ENCODE measurements at regions not wholly inside any gene's neighbourhood (a gene's known extent, or its start where the extent isn't known, plus 50 kb on each side); places are given as distances from the start of the nearest gene placed in this dataset.

DNA sequence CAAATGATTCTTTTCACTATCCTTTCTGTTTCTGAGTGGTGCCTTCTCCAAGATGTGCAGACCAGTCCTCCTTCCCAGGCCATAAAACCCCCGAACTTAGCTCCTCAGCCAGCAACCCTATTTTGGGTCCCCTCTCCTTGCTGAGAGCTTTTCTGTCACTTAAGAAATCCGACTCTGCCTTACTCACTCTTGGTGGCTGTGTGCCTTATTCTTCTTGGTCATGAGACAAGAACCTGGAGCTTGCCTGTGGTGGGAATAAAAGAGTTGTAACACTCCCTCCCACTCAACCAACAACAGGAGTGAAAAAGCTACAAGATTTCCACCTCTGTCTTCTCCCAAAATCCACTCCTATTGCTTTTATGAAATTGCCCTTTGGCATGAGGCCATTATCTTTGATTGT is 62.6 kb downstream of the RPS12 start:
- Histone ChIP-seq H3K36me3 (replicated peaks in 1 of 2; ENCODE audit: control extremely low read depth in 1 of 2, control insufficient read depth in 1 of 2, extremely low read depth in 1 of 2, insufficient read depth in 2 of 2, low read length in 1 of 2) (no peaks in the 10 kb centered on the region), H3K27me3 (replicated peaks in 1 of 4; ENCODE audit: control extremely low read depth in 1 of 4, control insufficient read depth in 3 of 4, insufficient read depth in 4 of 4, low read length in 3 of 4) (peaks cover 0 to 9% (median 4%) of the 10 kb centered on the region in 4 experiments), H3K4me1 (ENCODE audit: control insufficient read depth in 2 of 2, insufficient read depth in 2 of 2, low read length in 2 of 2) (peaks cover 4 to 6% of the 10 kb centered on the region in 2 donors), H3K79me2 (ENCODE audit: control insufficient read depth, insufficient read depth, low read length) (no peaks in the 10 kb centered on the region), H3K4me3 (ENCODE audit: control extremely low read depth in 1 of 5, extremely low read depth in 1 of 5, insufficient read depth in 1 of 5, low read depth in 2 of 5, low read length in 4 of 5) (no peak overlapping the region), H3K4me2 (replicated peaks; ENCODE audit: low read depth, low read length, poor library complexity, severe bottlenecking) (no peak overlapping the region), H2AFZ (ENCODE audit: insufficient read depth, low read depth, low read length, poor library complexity, severe bottlenecking) (no peak overlapping the region), H3K9ac (ENCODE audit: low read length) (no peak overlapping the region), H4K20me1 (ENCODE audit: control insufficient read depth, insufficient read depth, low read length, poor library complexity, severe bottlenecking) (no peaks in the 10 kb centered on the region), H3K27ac (ENCODE audit: low read length in 2 of 2) (no peak overlapping the region), H3K9me3 (ENCODE audit: control extremely low read depth in 1 of 3, control insufficient read depth in 2 of 3, insufficient read depth in 1 of 3, low read length in 2 of 3) (peaks cover 0 to 9% (median 3%) of the 10 kb centered on the region in 3 donors)
- no peak for TF ChIP-seq EZH2 (IDR thresholded peaks at IDR 0.05; ENCODE audit: borderline replicate concordance, insufficient read depth, low read depth, low read length, poor library complexity, severe bottlenecking)
- Mint-ChIP-seq H3K4me1 (peaks cover 3% of the 10 kb centered on the region), H3K4me3 (no peak overlapping the region), H3K27me3 (peaks cover 13% of the 10 kb centered on the region), H3K27ac (no peak overlapping the region), H3K9me3 (ENCODE audit: insufficient read depth) (peaks cover 3% of the 10 kb centered on the region)
- intact Hi-C loops (cut with micrococcal nuclease): no loop called here
- ChIA-PET POLR2A (no interaction called here), CTCF (no interaction called here)
- WGBS (ENCODE audit: insufficient coverage): 100% methylated on average over 1 of the region's 2 CpGs
- ATAC-seq (ENCODE audit: low read depth): no peak
- DNase-seq: no peak

GRCh38 chr6:132887204-132887603 is 72.8 kb downstream of the RPS12 start:
- Histone ChIP-seq H3K9ac (ENCODE audit: low read length) (no peak overlapping the region), H4K20me1 (ENCODE audit: control insufficient read depth, insufficient read depth, low read length, poor library complexity, severe bottlenecking) (no peaks in the 10 kb centered on the region), H3K79me2 (ENCODE audit: control insufficient read depth, insufficient read depth, low read length) (no peaks in the 10 kb centered on the region), H3K27me3 (replicated peaks in 1 of 4; ENCODE audit: control extremely low read depth in 1 of 4, control insufficient read depth in 3 of 4, insufficient read depth in 4 of 4, low read length in 3 of 4) (no peaks in the 10 kb centered on the region), H3K9me3 (ENCODE audit: control extremely low read depth in 1 of 3, control insufficient read depth in 2 of 3, insufficient read depth in 1 of 3, low read length in 2 of 3) (no peaks in the 10 kb centered on the region), H3K36me3 (replicated peaks in 1 of 2; ENCODE audit: control extremely low read depth in 1 of 2, control insufficient read depth in 1 of 2, extremely low read depth in 1 of 2, insufficient read depth in 2 of 2, low read length in 1 of 2) (no peaks in the 10 kb centered on the region), H3K27ac (ENCODE audit: low read length in 2 of 2) (no peak overlapping the region), H3K4me3 (ENCODE audit: control extremely low read depth in 1 of 5, extremely low read depth in 1 of 5, insufficient read depth in 1 of 5, low read depth in 2 of 5, low read length in 4 of 5) (no peak overlapping the region), H3K4me1 (ENCODE audit: control insufficient read depth in 2 of 2, insufficient read depth in 2 of 2, low read length in 2 of 2) (no peaks in the 10 kb centered on the region), H3K4me2 (replicated peaks; ENCODE audit: low read depth, low read length, poor library complexity, severe bottlenecking) (no peak overlapping the region), H2AFZ (ENCODE audit: insufficient read depth, low read depth, low read length, poor library complexity, severe bottlenecking) (no peak overlapping the region)
- ATAC-seq (ENCODE audit: low read depth) (no peak), DNase-seq (no peak)
- CTCF ChIA-PET: no interaction called here
- 33% methylated on average over 1 of the region's 1 CpG for WGBS (ENCODE audit: insufficient coverage)
- Mint-ChIP-seq H3K27me3 (peaks cover 5% of the 10 kb centered on the region), H3K4me1 (no peaks in the 10 kb centered on the region), H3K27ac (no peak overlapping the region), H3K9me3 (ENCODE audit: insufficient read depth) (peaks cover 2% of the 10 kb centered on the region), H3K4me3 (no peak overlapping the region)
- TF ChIP-seq, protein P1, sequence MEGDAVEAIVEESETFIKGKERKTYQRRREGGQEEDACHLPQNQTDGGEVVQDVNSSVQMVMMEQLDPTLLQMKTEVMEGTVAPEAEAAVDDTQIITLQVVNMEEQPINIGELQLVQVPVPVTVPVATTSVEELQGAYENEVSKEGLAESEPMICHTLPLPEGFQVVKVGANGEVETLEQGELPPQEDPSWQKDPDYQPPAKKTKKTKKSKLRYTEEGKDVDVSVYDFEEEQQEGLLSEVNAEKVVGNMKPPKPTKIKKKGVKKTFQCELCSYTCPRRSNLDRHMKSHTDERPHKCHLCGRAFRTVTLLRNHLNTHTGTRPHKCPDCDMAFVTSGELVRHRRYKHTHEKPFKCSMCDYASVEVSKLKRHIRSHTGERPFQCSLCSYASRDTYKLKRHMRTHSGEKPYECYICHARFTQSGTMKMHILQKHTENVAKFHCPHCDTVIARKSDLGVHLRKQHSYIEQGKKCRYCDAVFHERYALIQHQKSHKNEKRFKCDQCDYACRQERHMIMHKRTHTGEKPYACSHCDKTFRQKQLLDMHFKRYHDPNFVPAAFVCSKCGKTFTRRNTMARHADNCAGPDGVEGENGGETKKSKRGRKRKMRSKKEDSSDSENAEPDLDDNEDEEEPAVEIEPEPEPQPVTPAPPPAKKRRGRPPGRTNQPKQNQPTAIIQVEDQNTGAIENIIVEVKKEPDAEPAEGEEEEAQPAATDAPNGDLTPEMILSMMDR (IDR thresholded peaks at IDR 0.05): no peak
- no peak for TF ChIP-seq EZH2 (IDR thresholded peaks at IDR 0.05; ENCODE audit: borderline replicate concordance, insufficient read depth, low read depth, low read length, poor library complexity, severe bottlenecking)
- POLR2A ChIA-PET: no interaction called here
- intact Hi-C loops (cut with micrococcal nuclease): no loop called here
